Liver (tissue), 8 donors: ENCODE measurements at regions not wholly inside any gene's neighbourhood (a gene's known extent, or its start where the extent isn't known, plus 50 kb on each side); places are given as distances from the start of the nearest gene placed in this dataset.

Experiments
- DNase-seq: peaks from one replicate; pipeline ENCODE4 v3.0.0-alpha.2; 2017; ENCODE audit warnings: low spot score
- H3K27ac ChIP-seq, 2 donors: one replicate each; pipeline ENCODE4 v1.7.0; 2013; ENCODE audit warnings: inconsistent platforms in 2 of 2, low read length in 2 of 2, control low read depth in 1 of 2, low read depth in 1 of 2, mild to moderate bottlenecking in 1 of 2
- H3K27me3 ChIP-seq, 4 donors: one replicate each; pipeline versions ENCODE4 v1.6.1 to v1.7.0; 2013; ENCODE audit warnings: low read length in 3 of 4, inconsistent platforms in 1 of 4, mild to moderate bottlenecking in 1 of 4, moderate library complexity in 1 of 4; ENCODE audit not compliant: control insufficient read depth in 4 of 4, insufficient read depth in 4 of 4
- H3K36me3 ChIP-seq, 4 donors: one replicate each; pipeline versions ENCODE4 v1.6.1 to v1.7.0; 2013; ENCODE audit warnings: low read length in 3 of 4, mild to moderate bottlenecking in 3 of 4, low read depth in 1 of 4, moderate library complexity in 1 of 4; ENCODE audit not compliant: control insufficient read depth in 4 of 4, insufficient read depth in 3 of 4
- H3K4me1 ChIP-seq, 4 donors: one replicate each; pipeline versions ENCODE4 v1.6.1 to v1.7.0; 2013; ENCODE audit warnings: low read length in 3 of 4, mild to moderate bottlenecking in 3 of 4, moderate library complexity in 1 of 4; ENCODE audit not compliant: control insufficient read depth in 4 of 4, insufficient read depth in 4 of 4
- H3K4me3 ChIP-seq, 3 donors: one replicate each; pipeline versions ENCODE4 v1.6.1 to v1.7.0; 2013; ENCODE audit warnings: low read length in 3 of 3, control low read depth in 1 of 3, low read depth in 1 of 3, mild to moderate bottlenecking in 1 of 3
- H3K9ac ChIP-seq, 2 donors: one replicate each; pipeline ENCODE4 v1.7.0; 2013; ENCODE audit warnings: low read length in 2 of 2, mild to moderate bottlenecking in 2 of 2, moderate library complexity in 2 of 2, control low read depth in 1 of 2, low read depth in 1 of 2
- H3K9me3 ChIP-seq, 4 donors: one replicate each; pipeline versions ENCODE4 v1.6.1 to v1.7.0; 2013; ENCODE audit warnings: low read length in 3 of 4; ENCODE audit not compliant: control insufficient read depth in 4 of 4
- CTCF ChIP-seq: fragments of 150-350 bp; IDR thresholded peaks from 2 replicates; pipeline ENCODE4 v1.5.1; 2017; ENCODE audit warnings: improper control_type of control experiment, low read depth, low read length; ENCODE audit not compliant: missing input control
- EGR1 ChIP-seq, 2 donors: IDR thresholded peaks; 2 replicates each; pipeline ENCODE4 v1.6.1; 2016 to 2018; ENCODE audit warnings: antibody characterized with exemption in 2 of 2, low read depth in 2 of 2
- GABPA ChIP-seq, 2 donors: IDR thresholded peaks in 1 of 2; conservative IDR thresholded peaks in 1 of 2; 2 replicates each; pipeline ENCODE4 v1.6.1; 2016; ENCODE audit warnings: antibody characterized with exemption in 2 of 2, mild to moderate bottlenecking in 1 of 2, moderate library complexity in 1 of 2
- HNF4A ChIP-seq, 2 donors: conservative IDR thresholded peaks; 2 replicates each; pipeline ENCODE4 v1.6.1; 2016; ENCODE audit warnings: antibody characterized with exemption in 2 of 2, mild to moderate bottlenecking in 2 of 2
- JUND ChIP-seq, 2 donors: IDR thresholded peaks; 2 replicates each; pipeline ENCODE4 v1.6.1; 2016; ENCODE audit warnings: antibody characterized with exemption in 2 of 2
- NR2F2 ChIP-seq: IDR thresholded peaks from 2 replicates; pipeline ENCODE4 v1.6.1; 2016; ENCODE audit warnings: antibody characterized with exemption
- RAD21 ChIP-seq, 2 donors: IDR thresholded peaks; 2 replicates each; pipeline ENCODE4 v1.6.1; 2016; ENCODE audit warnings: antibody characterized with exemption in 2 of 2, mild to moderate bottlenecking in 2 of 2
- TAF1 ChIP-seq: conservative IDR thresholded peaks from 2 replicates; pipeline ENCODE4 v1.6.1; 2016; ENCODE audit warnings: antibody characterized with exemption, mild to moderate bottlenecking
- YY1 ChIP-seq: IDR thresholded peaks from 2 replicates; pipeline ENCODE4 v1.6.1; 2016; ENCODE audit warnings: antibody characterized with exemption, mild to moderate bottlenecking
- WGBS: extraction: QIAGEN DNeasy Blood & Tissue Kit; methylation state at CpG from one replicate; pipeline ENCODE4 v1.1.7; 2013; 5-methylcytosine and 5-hydroxymethylcytosine counted together
- donor health status: healthy.
- donor health status: healthy.
- donor health status: healthy.
- donor health status: healthy.
- donor health status: healthy.

- Histone ChIP-seq H3K4me3 (no peak overlapping the region), H3K9me3 (peaks cover 0 to 6% (median 1%) of the 10 kb centered on the region in 4 donors), H3K27me3 (no peaks in the 10 kb centered on the region), H3K9ac (no peak overlapping the region), H3K36me3 (no peaks in the 10 kb centered on the region), H3K27ac (no peak overlapping the region), H3K4me1 (no peaks in the 10 kb centered on the region)
- DNase-seq: no peak
- WGBS: 87% methylated on average over 9 of the region's 9 CpGs
- TF ChIP-seq JUND (IDR thresholded peaks at IDR 0.05) (no peak), YY1 (no peak), NR2F2 (no peak), HNF4A (conservative IDR thresholded peaks at IDR 0.05) (no peak), GABPA (IDR thresholded peaks at IDR 0.05 in 1 of 2, conservative IDR thresholded peaks at IDR 0.05 in 1 of 2) (no peak), RAD21 (IDR thresholded peaks at IDR 0.05) (no peak)
Measured at GRCh38 chr15:25239471-25240345, 199.1 kb downstream of the UBE3A start.

- Histone ChIP-seq H3K27me3 (no peaks in the 10 kb centered on the region), H3K4me1 (no peaks in the 10 kb centered on the region), H3K9ac (no peak overlapping the region), H3K27ac (no peak overlapping the region), H3K9me3 (peaks cover 0 to 6% (median 1%) of the 10 kb centered on the region in 4 donors), H3K36me3 (no peaks in the 10 kb centered on the region), H3K4me3 (no peak overlapping the region)
- 83% methylated on average over 13 of the region's 13 CpGs for WGBS
- no peak for DNase-seq
- TF ChIP-seq CTCF (no peak), JUND (IDR thresholded peaks at IDR 0.05) (no peak), EGR1 (IDR thresholded peaks at IDR 0.05; ENCODE audit: low read depth in 2 of 2) (no peak), TAF1 (no peak)
Measured at GRCh38 chr15:25240461-25241021, 198.3 kb downstream of the UBE3A start.

GRCh38 chr15:25241241-25241801 lies 197.5 kb downstream of the UBE3A start:
- Histone ChIP-seq H3K27ac (no peak overlapping the region), H3K4me3 (no peak overlapping the region), H3K27me3 (no peaks in the 10 kb centered on the region), H3K4me1 (no peaks in the 10 kb centered on the region), H3K9me3 (peaks cover 0 to 8% (median 2%) of the 10 kb centered on the region in 4 donors), H3K9ac (no peak overlapping the region), H3K36me3 (no peaks in the 10 kb centered on the region)
- no peak for DNase-seq
- 82% methylated on average over 12 of the region's 12 CpGs for WGBS
- TF ChIP-seq GABPA (IDR thresholded peaks at IDR 0.05 in 1 of 2, conservative IDR thresholded peaks at IDR 0.05 in 1 of 2): no peak
- TF ChIP-seq HNF4A (conservative IDR thresholded peaks at IDR 0.05): no peak
